Astrocyte of the cerebellum (primary cell): ENCODE measurements at regions not wholly inside any gene's neighbourhood (a gene's known extent, or its start where the extent isn't known, plus 50 kb on each side); places are given as distances from the start of the nearest gene placed in this dataset.

Source experiments
- DNase-seq: peaks from one replicate; pipeline ENCODE4 v3.0.0-alpha.2; 2011; ENCODE audit warnings: low read depth
- H3K4me3 ChIP-seq: 2 replicates; pipeline ENCODE4 v1.5.1; 2011; ENCODE audit warnings: mild to moderate bottlenecking, low read depth, low read length, moderate library complexity
- CTCF ChIP-seq: IDR thresholded peaks from 2 replicates; pipeline ENCODE4 v1.5.1; 2012; ENCODE audit warnings: low read length, low read depth, moderate library complexity, mild to moderate bottlenecking; ENCODE audit errors: missing control alignments
- in situ Hi-C: cut with HindIII; loops from 2 replicates; pipeline ENCODE4 v1.10.0; 2017; ENCODE audit warnings: low sequenced_read_pairs

GRCh38 chr18:75358928-75359327, 68.6 kb downstream of the SMIM21 start:
- TF ChIP-seq CTCF: no peak
- DNase-seq: no peak
- in situ Hi-C loops: no loop called here
- no peak overlapping the region for H3K4me3 ChIP-seq

GRCh38 chr18:75353357-75353756, 74.1 kb downstream of the SMIM21 start:
- no peak overlapping the region for H3K4me3 ChIP-seq
- no peak for TF ChIP-seq CTCF
- no peak for DNase-seq
- in situ Hi-C loops: no loop called here

GRCh38 chr18:75351409-75351808, 76.1 kb downstream of the SMIM21 start:
- DNase-seq: no peak
- H3K4me3 ChIP-seq: no peak overlapping the region
- in situ Hi-C loops: no loop called here
- TF ChIP-seq CTCF: no peak

- no peak for TF ChIP-seq CTCF
- no peak for DNase-seq
- in situ Hi-C loops: no loop called here
- H3K4me3 ChIP-seq: no peak overlapping the region
Measured at GRCh38 chr18:75350857-75351256, 76.6 kb downstream of the SMIM21 start.

GRCh38 chr18:75350512-75350839, 77.0 kb downstream of the SMIM21 start:
- in situ Hi-C loops: no loop called here
- peak; percentile 86 for DNase-seq
- H3K4me3 ChIP-seq: no peak overlapping the region
- TF ChIP-seq CTCF: no peak

- TF ChIP-seq CTCF: no peak
- H3K4me3 ChIP-seq: no peak overlapping the region
- in situ Hi-C loops: no loop called here
- DNase-seq: no peak
Measured at GRCh38 chr18:75349668-75350511, 77.6 kb downstream of the SMIM21 start.
